ENCODE measurements at regions not wholly inside any gene's neighbourhood (a gene's known extent, or its start where the extent isn't known, plus 50 kb on each side); places are given as distances from the start of the nearest gene placed in this dataset.

GRCh38 chrX:120021927-120022326 lies 55.6 kb downstream of the RHOXF2B start:
- no peaks in the 10 kb centered on the region for H3K4me1 ChIP-seq (ENCODE audit: low read depth)
- no peaks in the 10 kb centered on the region for H3K9me3 ChIP-seq
- TF ChIP-seq CTCF (IDR thresholded peaks at IDR 0.05), result no peak
- no peak overlapping the region for H3K4me3 ChIP-seq
- no peaks in the 10 kb centered on the region for H3K36me3 ChIP-seq (ENCODE audit: low read depth)
- intact Hi-C loops (cut with DNase I, micrococcal nuclease), result no loop called here
- DNase-seq (no peak), ATAC-seq (no peak)

GRCh38 chrX:120020305-120020704 lies 57.2 kb downstream of the RHOXF2B start:
- no peak overlapping the region for H3K4me3 ChIP-seq
- ATAC-seq, result no peak
- H3K4me1 ChIP-seq (ENCODE audit: low read depth), result no peaks in the 10 kb centered on the region
- no peaks in the 10 kb centered on the region for H3K9me3 ChIP-seq
- H3K36me3 ChIP-seq (ENCODE audit: low read depth), result no peaks in the 10 kb centered on the region
- intact Hi-C loops (cut with DNase I, micrococcal nuclease), result no loop called here
- TF ChIP-seq CTCF (IDR thresholded peaks at IDR 0.05), result no peak
- DNase-seq, result no peak

- no peak for ATAC-seq
- no peak overlapping the region for H3K4me3 ChIP-seq
Measured at GRCh38 chrX:120016068-120016441, 61.4 kb downstream of the RHOXF2B start.

GRCh38 chrX:120015145-120016067 lies 62.1 kb downstream of the RHOXF2B start:
- Histone ChIP-seq H3K36me3 (ENCODE audit: low read depth) (no peaks in the 10 kb centered on the region), H3K9me3 (no peaks in the 10 kb centered on the region), H3K4me3 (no peak overlapping the region), H3K4me1 (ENCODE audit: low read depth) (no peaks in the 10 kb centered on the region)
- intact Hi-C loops (cut with DNase I, micrococcal nuclease), result no loop called here
- no peak for TF ChIP-seq CTCF (IDR thresholded peaks at IDR 0.05)
- ATAC-seq (peak; percentile 32), DNase-seq (peak in 1 of 3 donors; percentile 46)

More at GRCh38 chrX:120016068-120016441, 61.4 kb downstream of the RHOXF2B start:
- H3K9me3 ChIP-seq, result no peaks in the 10 kb centered on the region
- intact Hi-C loops (cut with DNase I, micrococcal nuclease), result no loop called here
- no peaks in the 10 kb centered on the region for H3K4me1 ChIP-seq (ENCODE audit: low read depth)
- DNase-seq, result no peak
- no peaks in the 10 kb centered on the region for H3K36me3 ChIP-seq (ENCODE audit: low read depth)
- TF ChIP-seq CTCF (IDR thresholded peaks at IDR 0.05), result no peak

GRCh38 chrX:120014354-120015130 lies 62.9 kb downstream of the RHOXF2B start:
- ATAC-seq, result no peak
- TF ChIP-seq CTCF (IDR thresholded peaks at IDR 0.05), result no peak
- no peak for DNase-seq
- intact Hi-C loops (cut with DNase I, micrococcal nuclease), result no loop called here
- Histone ChIP-seq H3K9me3 (no peaks in the 10 kb centered on the region), H3K4me1 (ENCODE audit: low read depth) (no peaks in the 10 kb centered on the region), H3K36me3 (ENCODE audit: low read depth) (no peaks in the 10 kb centered on the region), H3K4me3 (no peak overlapping the region)
